GM12873 (cell line): ENCODE measurements at regions not wholly inside any gene's neighbourhood (a gene's known extent, or its start where the extent isn't known, plus 50 kb on each side); places are given as distances from the start of the nearest gene placed in this dataset.

ENCODE experiments used
- TF ChIP-seq, protein P1 (sequence below): IDR thresholded peaks from 2 replicates; pipeline ENCODE4 v1.5.1; 2012; ENCODE audit warnings: low read depth, mild to moderate bottlenecking, moderate library complexity, low read length, control low read depth; ENCODE audit not compliant: insufficient read depth; ENCODE audit errors: missing control alignments

DNA sequence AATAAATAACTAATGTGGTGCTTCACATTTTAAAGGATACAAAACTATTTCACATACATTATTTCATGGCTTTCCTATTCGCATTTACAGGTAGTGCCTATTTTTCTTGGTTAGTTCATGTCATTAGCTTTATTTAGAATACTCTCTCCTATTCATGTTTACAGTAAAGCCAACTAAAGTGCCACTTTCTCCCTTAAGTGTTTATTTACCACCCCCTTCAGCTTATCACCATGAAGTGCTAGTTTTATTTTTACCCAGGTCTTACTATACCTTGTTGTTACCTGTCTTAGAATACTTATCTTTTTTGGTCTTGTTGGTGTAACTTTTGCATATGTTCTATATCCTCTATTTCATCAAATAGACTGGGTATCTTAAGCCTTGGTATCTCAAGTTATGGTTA is 715.2 kb upstream of the TENM4 start:
- TF ChIP-seq, protein P1, sequence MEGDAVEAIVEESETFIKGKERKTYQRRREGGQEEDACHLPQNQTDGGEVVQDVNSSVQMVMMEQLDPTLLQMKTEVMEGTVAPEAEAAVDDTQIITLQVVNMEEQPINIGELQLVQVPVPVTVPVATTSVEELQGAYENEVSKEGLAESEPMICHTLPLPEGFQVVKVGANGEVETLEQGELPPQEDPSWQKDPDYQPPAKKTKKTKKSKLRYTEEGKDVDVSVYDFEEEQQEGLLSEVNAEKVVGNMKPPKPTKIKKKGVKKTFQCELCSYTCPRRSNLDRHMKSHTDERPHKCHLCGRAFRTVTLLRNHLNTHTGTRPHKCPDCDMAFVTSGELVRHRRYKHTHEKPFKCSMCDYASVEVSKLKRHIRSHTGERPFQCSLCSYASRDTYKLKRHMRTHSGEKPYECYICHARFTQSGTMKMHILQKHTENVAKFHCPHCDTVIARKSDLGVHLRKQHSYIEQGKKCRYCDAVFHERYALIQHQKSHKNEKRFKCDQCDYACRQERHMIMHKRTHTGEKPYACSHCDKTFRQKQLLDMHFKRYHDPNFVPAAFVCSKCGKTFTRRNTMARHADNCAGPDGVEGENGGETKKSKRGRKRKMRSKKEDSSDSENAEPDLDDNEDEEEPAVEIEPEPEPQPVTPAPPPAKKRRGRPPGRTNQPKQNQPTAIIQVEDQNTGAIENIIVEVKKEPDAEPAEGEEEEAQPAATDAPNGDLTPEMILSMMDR = no peak

DNA sequence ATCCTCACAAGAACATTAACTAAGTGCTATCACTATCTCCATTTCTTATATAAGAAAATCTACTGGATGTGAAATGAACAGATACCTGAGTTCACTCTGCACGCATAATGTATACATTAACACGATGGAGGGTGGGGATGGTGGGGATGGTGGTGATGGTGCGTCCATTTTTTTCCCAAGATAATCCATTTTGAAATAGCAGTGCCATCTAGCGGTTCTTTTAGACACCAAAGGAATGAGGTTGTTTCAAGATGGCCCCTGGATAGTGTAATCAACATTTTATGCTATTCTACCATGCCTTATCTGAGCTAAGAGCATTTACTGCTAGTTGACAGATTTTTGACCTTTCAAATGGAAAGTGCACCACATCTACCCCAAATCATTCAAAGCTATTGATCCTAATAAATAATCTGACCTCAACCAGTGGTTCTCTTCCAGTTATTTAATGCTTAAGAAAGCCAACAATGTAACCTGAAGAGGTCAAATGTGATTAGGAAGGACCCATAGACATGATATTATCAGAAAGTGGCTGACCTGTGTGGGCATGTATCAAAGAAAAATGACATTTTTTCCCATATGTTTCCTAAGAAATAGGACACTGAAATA is 714.7 kb upstream of the TENM4 start:
- TF ChIP-seq, protein P1 = peak; percentile 61

DNA sequence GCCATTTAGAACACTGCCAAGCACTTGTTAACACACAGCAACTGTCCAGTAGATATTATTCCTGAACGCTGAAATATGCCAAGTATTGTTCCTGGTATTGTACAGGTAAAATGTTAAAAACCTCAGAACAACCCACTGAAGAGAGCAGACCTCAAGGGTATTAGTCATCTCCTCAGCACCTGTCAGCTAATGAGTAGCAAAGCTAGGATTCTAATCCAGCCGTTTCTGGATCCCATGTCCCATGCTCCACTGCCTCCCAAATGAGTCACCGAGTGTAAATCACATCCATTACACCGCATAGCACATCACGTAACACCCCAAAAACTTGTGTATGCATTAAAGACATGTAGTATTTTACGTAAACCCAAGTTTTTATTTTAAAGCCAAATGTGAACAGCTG is 705.4 kb upstream of the TENM4 start:
- TF ChIP-seq, protein P1 = no peak

DNA sequence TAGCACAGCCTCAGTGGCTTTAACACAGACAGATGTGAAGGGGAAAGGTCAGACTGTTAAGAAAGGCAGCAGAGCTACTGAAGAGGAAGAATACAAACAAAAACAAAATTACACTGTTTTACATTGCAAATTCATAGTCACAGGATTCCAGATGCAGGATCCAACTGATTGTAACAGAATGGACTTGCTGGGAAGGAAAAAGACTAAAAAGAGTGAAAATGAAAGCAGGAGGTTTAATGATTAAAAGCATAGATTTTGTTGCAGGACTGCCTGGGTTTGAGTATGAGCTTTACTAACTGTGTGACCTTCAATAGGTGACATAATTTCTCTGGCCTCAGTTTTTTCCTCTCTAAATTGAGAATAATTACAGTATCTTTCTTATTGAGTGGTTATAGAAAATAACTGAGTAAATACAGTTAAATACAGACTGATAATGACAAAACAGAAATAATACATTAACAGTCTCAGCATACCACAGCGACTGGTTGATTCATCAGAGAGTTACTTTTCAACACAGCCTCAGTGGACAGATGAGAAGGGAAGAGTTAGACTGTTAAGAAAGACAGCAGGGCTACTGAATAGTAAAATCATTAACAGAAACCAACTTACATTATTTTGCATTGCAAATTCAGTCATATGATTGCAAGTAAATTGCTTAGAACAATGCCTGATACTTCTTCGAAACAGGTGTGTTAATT is 704.2 kb upstream of the TENM4 start:
- TF ChIP-seq, protein P1 = no peak

DNA sequence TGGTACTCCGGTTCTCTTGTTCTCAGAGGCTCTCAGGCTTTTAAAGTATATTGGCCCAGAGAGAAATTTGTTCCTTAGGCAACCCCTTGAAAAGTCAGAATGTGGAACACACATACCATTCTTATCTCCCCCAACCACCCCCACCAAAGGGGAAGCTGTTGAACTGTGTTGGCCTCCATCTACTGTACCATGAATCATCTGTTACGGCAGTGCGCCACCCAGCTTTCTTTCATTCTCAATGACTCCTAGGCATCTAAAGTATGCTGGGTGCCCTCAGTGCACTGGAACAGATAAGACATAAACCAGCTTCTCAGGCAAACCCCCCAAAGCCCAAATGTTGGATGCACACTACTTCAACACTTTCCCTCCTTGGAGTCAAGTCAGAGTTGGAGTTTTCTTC is 696.2 kb upstream of the TENM4 start:
- TF ChIP-seq, protein P1 = no peak

DNA sequence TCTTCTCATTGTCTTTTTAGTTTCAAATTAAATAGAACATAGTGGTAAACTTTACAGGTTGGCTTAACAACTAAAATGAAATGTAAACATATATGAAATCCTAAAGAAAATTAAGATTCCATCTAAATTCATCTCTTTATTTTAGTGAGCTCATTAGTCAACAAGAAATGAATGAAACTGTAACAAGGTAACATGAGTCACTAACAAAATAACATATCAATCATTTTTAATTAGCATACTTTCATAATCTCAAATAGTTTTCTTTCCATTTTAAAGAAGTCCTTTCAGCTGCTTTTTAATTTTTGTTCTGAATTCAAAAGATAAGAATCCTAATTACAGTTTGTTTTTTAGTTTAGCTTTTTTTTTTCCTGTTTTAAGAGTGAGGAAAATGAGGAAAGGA is 688.6 kb upstream of the TENM4 start:
- TF ChIP-seq, protein P1 = no peak

DNA sequence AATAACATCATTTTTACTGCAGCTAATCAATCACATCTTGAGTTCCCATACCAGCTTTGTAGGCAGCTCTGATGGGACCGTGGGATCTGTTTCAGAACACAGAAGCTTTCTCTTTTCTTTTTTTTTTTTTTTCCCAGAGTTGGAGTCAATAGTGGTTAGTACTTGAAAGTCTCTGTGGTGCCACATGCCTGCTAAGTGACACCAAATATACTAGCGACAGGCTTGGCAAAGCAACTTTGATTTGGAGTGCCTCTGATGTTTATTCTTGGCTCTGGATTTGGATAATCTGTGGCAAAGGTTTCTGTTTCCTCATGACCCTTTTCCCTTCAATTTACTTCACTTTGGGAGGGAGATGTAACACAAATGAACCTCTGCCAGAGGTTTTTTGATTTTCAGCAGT is 681.4 kb upstream of the TENM4 start:
- TF ChIP-seq, protein P1 = no peak
